ENCODE measurements at regions not wholly inside any gene's neighbourhood (a gene's known extent, or its start where the extent isn't known, plus 50 kb on each side); places are given as distances from the start of the nearest gene placed in this dataset.

DNA sequence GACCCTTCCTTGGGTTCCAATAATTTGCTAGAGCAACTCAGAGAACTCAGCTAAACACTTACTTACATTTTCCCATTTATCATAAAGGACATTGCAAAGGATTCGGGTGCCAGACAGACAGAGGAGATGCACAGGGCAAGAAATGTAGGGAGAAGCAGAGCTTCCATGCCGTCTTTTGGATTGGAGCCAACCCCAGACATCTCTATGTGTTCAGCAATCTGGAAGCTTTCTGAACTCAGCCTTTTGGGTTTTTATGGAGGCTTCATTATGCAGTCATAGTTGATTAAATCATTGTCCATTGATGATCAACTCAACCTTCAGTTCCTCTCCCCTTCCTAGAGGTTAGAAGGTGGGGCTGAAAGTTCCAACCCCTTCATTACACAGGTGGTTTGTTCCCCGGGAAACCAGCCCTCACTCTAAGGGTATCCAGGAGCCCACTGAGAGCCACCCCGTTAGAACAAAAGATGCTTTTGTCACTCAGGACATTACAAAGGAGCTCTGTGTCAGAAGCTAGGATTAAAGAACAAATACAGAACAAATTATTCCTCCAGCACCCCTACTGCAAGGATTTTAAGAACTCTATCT is 211.9 kb upstream of the VSTM2A start:
- TF ChIP-seq CTCF (IDR thresholded peaks at IDR 0.05 in 8 of 11, conservative IDR thresholded peaks at IDR 0.05 in 3 of 11) (no peak), POLR2A (IDR thresholded peaks at IDR 0.05) (no peak)

Measured in spleen (tissue), 7 donors.